GM19025 (cell line): ENCODE measurements at regions not wholly inside any gene's neighbourhood (a gene's known extent, or its start where the extent isn't known, plus 50 kb on each side); places are given as distances from the start of the nearest gene placed in this dataset.

Source experiments
- ATAC-seq: cut with Tn5 transposase; IDR thresholded peaks from one replicate; pipeline ENCODE4 v1.9.1; 2021; ENCODE audit warnings: mild to moderate bottlenecking, low read depth, moderate library complexity; ENCODE audit not compliant: unreplicated experiment

GRCh38 chr14:36465178-36465577, 54.9 kb downstream of the NKX2-1 start:
- ATAC-seq: no peak

GRCh38 chr14:36462890-36463289, 57.1 kb downstream of the NKX2-1 start:
- no peak for ATAC-seq

- no peak for ATAC-seq
Measured at GRCh38 chr14:36455241-36455627, 64.8 kb downstream of the NKX2-1 start.

- no peak for ATAC-seq
Measured at GRCh38 chr14:36454599-36455240, 65.3 kb downstream of the NKX2-1 start.

GRCh38 chr14:36452860-36453259, 67.2 kb downstream of the NKX2-1 start:
- ATAC-seq: no peak

- no peak for ATAC-seq
Measured at GRCh38 chr14:36451310-36452065, 68.5 kb downstream of the NKX2-1 start.

- no peak for ATAC-seq
Measured at GRCh38 chr14:36450550-36450949, 69.5 kb downstream of the NKX2-1 start.

- ATAC-seq: no peak
Measured at GRCh38 chr14:36449903-36450302, 70.1 kb downstream of the NKX2-1 start.

GRCh38 chr14:36443374-36443773, 76.7 kb downstream of the NKX2-1 start:
- no peak for ATAC-seq

- no peak for ATAC-seq
Measured at GRCh38 chr14:36442824-36443241, 77.2 kb downstream of the NKX2-1 start.

- ATAC-seq: no peak
Measured at GRCh38 chr14:36441283-36441682, 78.7 kb downstream of the NKX2-1 start.

- ATAC-seq: no peak
Measured at GRCh38 chr14:36439766-36440165, 80.3 kb downstream of the NKX2-1 start.

- no peak for ATAC-seq
Measured at GRCh38 chr14:36438883-36439282, 81.1 kb downstream of the NKX2-1 start.

- no peak for ATAC-seq
Measured at GRCh38 chr14:36430662-36431084, 89.4 kb downstream of the NKX2-1 start.

- no peak for ATAC-seq
Measured at GRCh38 chr14:36430169-36430568, 89.9 kb downstream of the NKX2-1 start.

GRCh38 chr14:36429692-36430091, 90.3 kb downstream of the NKX2-1 start:
- ATAC-seq: no peak

- ATAC-seq: no peak
Measured at GRCh38 chr14:36428350-36428749, 91.7 kb downstream of the NKX2-1 start.

GRCh38 chr14:36426836-36427235, 93.2 kb downstream of the NKX2-1 start:
- ATAC-seq: no peak

- ATAC-seq: no peak
Measured at GRCh38 chr14:36426113-36426512, 93.9 kb downstream of the NKX2-1 start.

GRCh38 chr14:36424478-36425102, 95.4 kb downstream of the NKX2-1 start:
- no peak for ATAC-seq

GRCh38 chr14:36423430-36423829, 96.6 kb downstream of the NKX2-1 start:
- ATAC-seq: no peak
